ENCODE measurements at regions not wholly inside any gene's neighbourhood (a gene's known extent, or its start where the extent isn't known, plus 50 kb on each side); places are given as distances from the start of the nearest gene placed in this dataset.

- TF ChIP-seq CTCF (IDR thresholded peaks at IDR 0.05; ENCODE audit: insufficient read depth, low read length), result no peak
- TF ChIP-seq GABPA (IDR thresholded peaks at IDR 0.05; ENCODE audit: low read depth), result no peak
- no peak for TF ChIP-seq SPI1 (IDR thresholded peaks at IDR 0.05; ENCODE audit: borderline replicate concordance, low read depth)
Observed at GRCh38 chr5:96015709-96016108, 54.1 kb upstream of the ELL2 start.
